ENCODE measurements at regions not wholly inside any gene's neighbourhood (a gene's known extent, or its start where the extent isn't known, plus 50 kb on each side); places are given as distances from the start of the nearest gene placed in this dataset.
"Not testable (repeated sequence)": the region's sequence is repeated elsewhere in the genome, so short reads cannot be mapped to it uniquely, and the experiment has no call there.

- DNase-seq (ENCODE audit: low spot score) = no peak
These were observed 686.4 kb downstream of the HTR1B start for GRCh38 chr6:76776876-76777275.

- no peak for DNase-seq (ENCODE audit: low spot score)
These were observed 688.4 kb downstream of the HTR1B start for GRCh38 chr6:76774781-76775384.

DNA sequence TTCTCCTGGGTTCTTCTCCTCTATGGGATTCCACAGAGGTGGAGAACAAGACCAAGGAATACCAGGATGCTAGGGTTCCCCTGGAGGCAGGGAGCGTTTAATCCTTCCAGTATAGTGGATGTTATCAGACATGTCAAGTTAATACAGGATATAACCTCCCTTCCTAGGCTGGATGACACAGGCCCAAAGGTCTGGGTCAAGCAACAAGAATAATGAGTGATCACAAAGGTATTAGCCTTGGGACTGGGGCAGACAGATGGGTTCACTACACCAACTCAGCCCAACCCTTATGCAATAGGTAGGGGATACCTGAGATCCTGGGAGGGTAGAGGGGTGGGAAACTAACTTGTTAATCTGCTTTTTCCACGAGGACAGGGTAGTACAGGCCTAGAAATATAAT lies 690.3 kb downstream of the HTR1B start:
- no peak for DNase-seq (ENCODE audit: low spot score)

- DNase-seq (ENCODE audit: low spot score) = no peak
These were observed 692.1 kb downstream of the HTR1B start for GRCh38 chr6:76771059-76771634.

DNA sequence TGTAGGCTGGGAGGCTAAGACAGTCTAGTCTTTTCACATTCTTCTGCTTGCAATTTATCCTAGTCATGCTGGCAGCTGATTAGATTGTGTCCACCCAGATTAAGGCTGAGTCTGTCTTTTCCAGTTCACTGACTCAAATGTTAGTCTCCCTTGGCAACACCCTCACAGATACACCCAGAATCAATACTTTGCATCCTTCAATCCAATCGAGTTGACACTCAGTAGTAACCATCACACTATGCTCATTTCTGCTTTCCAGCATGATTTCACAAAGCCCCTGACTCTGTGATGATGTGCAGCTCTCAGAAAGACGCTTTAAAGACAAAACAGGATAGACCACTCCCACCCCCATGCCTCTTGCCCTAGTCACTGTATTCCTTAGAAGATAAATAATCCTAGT lies 693.0 kb downstream of the HTR1B start:
- no peak for DNase-seq (ENCODE audit: low spot score)

GRCh38 chr6:76768556-76768955 lies 694.7 kb downstream of the HTR1B start:
- no peak for DNase-seq (ENCODE audit: low spot score)

DNA sequence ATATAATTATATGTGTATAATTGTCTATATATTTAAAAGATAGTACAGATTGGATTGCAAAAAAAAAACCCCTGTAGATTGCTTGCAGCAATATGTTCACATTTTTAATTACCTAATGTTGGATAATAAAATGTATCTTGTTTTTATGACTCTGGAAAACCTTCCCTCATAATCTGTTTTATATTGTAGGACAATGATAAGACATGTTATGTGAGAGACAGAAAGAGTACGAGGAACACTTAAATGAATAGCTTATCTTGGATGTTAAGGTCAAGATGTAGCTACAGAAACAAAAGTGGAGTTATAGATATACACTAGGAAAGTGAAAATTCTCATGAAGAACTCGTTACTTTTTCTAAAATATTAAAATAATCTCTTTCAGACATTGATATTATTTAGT lies 691.6 kb upstream of the IMPG1 start:
- DNase-seq (ENCODE audit: low spot score) = no peak

GRCh38 chr6:76752841-76753240 lies 680.4 kb upstream of the IMPG1 start:
- no peak for DNase-seq (ENCODE audit: low spot score)

- DNase-seq (ENCODE audit: low spot score) = not testable (repeated sequence)
These were observed 672.9 kb upstream of the IMPG1 start for GRCh38 chr6:76745388-76745787.

DNA sequence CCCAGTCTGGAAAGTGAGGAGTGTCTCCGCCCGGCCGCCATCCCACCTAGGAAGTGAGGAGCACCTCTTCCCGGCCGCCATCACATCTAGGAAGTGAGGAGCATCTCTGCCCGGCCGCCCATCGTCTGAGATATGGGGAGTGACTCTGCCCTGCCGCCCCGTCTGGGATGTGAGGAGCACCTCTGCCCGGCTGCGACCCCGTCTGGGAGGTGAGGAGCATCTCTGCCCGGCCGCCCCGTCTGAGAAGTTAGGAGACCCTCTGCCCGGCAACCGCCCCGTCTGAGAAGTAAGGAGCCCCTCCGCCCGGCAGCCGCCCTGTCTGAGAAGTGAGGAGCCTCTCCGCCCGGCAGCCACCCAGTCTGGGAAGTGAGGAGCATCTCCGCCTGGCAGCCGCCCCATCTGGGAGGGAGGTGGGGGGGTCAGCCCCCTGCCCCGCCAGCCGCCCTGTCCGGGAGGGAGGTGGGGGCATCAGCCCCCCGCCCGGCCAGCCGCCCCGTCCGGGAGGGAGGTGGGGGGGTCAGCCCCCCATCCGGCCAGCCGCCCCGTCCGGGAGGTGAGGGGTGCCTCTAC lies 671.8 kb upstream of the IMPG1 start:
- not testable (repeated sequence) for DNase-seq (ENCODE audit: low spot score)

DNA sequence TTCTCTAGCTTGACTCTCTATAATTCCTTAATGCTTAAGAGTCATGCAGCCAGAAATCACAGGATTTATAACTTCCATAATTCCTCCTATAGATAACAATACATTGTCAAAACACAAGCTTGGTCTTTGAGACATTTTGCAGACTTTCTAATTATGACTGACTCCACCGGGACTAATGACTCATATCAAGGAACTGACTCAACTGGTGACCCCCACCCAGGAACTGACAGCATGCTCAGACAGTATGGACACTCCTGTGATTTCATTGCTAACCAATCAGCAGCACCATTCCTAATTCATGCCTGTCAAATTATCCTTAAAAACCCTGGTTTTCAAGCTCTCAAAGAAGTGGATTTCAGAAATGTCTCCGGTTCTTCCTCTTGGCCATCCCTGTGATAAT lies 670.5 kb upstream of the IMPG1 start:
- no peak for DNase-seq (ENCODE audit: low spot score)

GRCh38 chr6:76719449-76719848 lies 647.0 kb upstream of the IMPG1 start:
- DNase-seq (ENCODE audit: low spot score) = no peak

- no peak for DNase-seq (ENCODE audit: low spot score)
These were observed 636.3 kb upstream of the IMPG1 start for GRCh38 chr6:76708641-76709331.

DNA sequence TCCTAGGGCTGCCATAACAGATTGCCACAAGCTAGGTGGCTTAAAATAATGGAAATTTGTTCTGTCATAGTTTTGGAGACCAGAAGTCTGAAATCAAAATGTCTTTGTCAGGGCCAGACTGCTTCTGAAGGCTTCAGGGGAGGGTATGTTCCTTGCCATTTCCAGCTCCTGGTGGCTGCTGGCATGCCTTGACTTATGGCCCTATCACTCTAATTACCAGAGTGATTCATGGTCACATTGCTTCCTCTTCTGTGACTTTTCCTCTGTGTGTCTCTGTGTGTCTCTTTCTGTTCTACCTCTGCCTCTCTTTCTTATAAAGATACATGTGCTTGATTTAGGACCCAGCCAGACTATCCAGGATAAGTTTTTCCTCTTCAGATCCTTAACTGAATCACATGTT lies 635.2 kb upstream of the IMPG1 start:
- no peak for DNase-seq (ENCODE audit: low spot score)

DNA sequence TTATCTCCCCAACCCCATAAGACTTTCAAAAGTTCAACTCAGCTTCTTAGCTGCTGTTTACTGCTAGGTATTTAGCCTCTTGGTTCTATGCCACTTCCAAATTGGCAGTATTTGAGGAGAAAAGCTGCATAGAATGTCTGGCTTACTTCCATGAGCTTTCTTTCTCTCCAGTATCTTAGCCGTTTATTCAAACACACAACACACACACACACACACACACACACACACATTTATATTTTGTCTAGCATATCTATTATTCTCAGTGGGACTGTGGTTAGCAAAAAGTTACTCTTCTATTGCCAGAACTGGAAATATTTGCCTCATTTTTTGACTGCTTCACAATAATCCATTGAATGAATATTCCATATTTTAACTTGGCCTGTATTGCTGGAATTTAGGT lies 634.2 kb upstream of the IMPG1 start:
- DNase-seq (ENCODE audit: low spot score) = no peak

DNA sequence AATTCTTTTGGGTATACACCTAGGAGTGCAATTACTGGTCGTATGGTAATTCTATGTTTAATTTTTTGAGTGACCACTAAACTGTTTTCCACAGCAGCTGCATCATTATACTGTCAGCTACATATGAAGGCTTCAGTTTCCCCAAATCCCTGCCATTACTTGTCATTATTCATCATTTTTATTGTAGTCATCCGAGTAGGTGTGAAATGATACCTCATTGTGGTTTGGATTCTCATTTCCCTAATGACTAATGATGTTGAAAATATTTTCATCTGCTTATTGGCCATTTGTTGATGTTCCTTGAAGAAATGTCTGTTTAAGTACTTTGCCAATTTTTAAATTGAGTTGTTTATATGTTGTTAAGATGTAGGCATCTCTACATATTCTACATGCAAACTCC lies 633.6 kb upstream of the IMPG1 start:
- no peak for DNase-seq (ENCODE audit: low spot score)

DNA sequence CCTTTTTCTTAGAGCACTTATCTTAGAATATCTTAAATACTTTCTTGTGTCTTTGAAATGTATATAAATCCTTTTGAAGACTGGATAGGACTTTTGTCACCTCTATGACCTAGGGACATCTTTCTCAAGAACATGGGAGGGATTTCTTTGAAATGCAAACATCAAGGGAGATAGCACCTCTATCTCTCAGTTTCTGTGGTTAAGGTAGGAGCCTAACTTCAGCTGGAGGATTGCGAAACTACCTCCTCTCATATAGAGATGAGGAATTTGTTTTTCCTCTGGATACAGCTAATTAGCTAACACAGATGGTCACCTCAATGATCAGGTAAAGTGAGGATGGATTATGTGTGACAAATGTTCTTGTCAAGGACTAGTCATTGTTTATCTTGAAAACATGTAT lies 631.3 kb upstream of the IMPG1 start:
- DNase-seq (ENCODE audit: low spot score) = no peak

GRCh38 chr6:76703285-76703684 lies 630.8 kb upstream of the IMPG1 start:
- DNase-seq (ENCODE audit: low spot score) = no peak

- DNase-seq (ENCODE audit: low spot score) = no peak
These were observed 629.7 kb upstream of the IMPG1 start for GRCh38 chr6:76702187-76702586.

DNA sequence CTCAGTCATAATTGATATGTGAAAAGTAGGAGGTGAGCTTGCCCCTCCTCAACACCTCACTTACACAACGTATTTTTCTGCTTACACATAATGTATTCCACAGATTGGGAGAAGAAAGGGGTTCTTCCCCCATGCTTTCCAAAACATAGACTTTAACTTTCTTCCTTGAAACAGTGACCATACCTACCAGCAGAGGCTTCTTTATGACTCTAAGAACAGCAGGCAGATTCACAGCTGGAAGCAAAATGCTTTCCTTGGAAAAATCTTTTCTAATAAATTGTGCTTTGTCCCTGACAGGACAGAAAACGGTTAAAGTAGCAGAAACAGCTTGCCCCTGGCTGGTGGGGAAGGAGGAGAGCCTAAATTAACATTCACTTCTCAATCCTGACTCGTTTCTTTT lies 629.1 kb upstream of the IMPG1 start:
- DNase-seq (ENCODE audit: low spot score) = no peak

- no peak for DNase-seq (ENCODE audit: low spot score)
These were observed 625.1 kb upstream of the IMPG1 start for GRCh38 chr6:76697585-76697984.

DNA sequence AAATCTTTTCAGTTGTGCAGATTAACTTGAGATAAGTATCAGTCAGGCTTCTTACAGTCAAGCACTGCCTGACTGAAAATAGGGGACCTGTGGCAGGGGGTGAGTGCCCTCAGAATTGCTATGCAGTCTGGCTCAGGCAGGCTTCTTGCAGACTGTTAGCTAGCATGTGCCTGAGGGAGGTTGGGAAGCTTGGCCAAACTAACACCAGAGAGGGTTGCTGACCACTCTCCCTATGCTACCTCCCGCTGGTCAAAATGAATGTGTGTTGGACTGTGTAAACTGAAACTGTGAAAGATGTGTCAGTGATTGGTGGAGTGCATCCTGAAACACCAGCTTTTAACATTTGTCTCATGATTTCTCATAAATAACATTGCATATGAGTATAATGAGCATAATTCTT lies 622.3 kb upstream of the IMPG1 start:
- no peak for DNase-seq (ENCODE audit: low spot score)

GRCh38 chr6:76684875-76685274 lies 612.4 kb upstream of the IMPG1 start:
- no peak for DNase-seq (ENCODE audit: low spot score)

Data from mucosa of gallbladder (tissue), 1 donor.